ENCODE measurements at regions not wholly inside any gene's neighbourhood (a gene's known extent, or its start where the extent isn't known, plus 50 kb on each side); places are given as distances from the start of the nearest gene placed in this dataset.

GRCh38 chr2:195606179-195606578, 50.8 kb upstream of the SLC39A10 start:
- FAIRE-seq (no peak), DNase-seq (ENCODE audit: low spot score in 2 of 2) (no peak)

DNA sequence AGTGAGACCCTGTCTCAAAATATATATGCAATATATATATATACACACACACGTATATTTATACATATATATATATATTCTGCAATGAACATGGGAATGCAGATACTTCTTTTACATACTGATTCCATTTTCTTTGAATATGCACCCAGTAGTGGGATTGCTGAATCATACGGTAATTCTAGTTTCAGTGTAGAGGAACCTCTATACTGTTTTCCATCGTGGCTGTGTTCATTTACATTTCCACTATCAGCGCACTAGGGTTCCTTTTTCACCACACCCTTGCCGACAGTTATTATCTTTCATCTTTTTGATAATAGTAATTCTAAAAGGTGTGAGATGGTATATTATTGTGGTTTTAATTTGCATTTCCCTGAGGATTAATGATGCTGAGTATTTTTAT, 52.3 kb upstream of the SLC39A10 start:
- FAIRE-seq = no peak

DNA sequence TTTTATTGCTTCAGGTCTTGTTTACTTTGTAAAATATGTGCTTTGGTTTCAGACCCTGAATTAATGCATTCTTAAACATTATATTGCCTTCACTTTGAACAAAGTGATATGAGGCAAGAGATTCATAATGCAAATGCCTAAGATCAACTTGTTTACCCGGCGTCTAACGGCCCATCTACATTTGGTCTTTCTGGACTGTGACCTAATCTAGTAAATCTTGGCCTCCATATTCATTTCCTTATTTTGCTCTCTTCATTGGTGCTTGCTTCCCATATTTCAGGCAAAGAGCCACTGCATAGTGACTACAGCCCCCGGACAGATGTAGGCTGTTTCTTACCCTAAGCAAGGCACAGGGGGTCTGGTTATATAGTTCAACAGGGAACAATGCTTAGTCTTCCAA, 53.0 kb upstream of the SLC39A10 start:
- DNase-seq (ENCODE audit: low spot score in 2 of 2) (no peak), FAIRE-seq (no peak)

More for the DNA sequence above, 52.3 kb upstream of the SLC39A10 start:
- DNase-seq (ENCODE audit: low spot score in 2 of 2) = no peak

DNA sequence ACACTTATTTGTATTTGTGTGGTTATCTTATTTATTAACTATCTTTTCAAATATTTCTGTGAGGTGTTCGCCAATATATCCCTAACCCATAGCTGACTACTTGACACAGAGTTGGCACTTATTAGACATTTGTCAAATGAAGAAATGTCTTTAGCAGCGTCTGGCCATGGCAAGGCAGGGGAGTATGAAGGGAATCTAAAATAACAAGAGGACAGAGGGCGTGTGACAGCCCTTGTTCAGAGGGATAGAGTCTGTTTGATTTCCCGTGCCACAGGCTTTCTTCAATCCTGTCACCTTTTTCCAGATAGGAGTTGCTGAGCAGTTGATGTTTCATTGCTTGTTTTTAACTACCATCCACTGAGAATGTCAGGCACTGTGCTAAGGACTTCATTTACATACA, 53.6 kb upstream of the SLC39A10 start:
- FAIRE-seq (no peak), DNase-seq (ENCODE audit: low spot score in 2 of 2) (no peak)

GRCh38 chr2:195602687-195603086, 54.3 kb upstream of the SLC39A10 start:
- FAIRE-seq (no peak), DNase-seq (ENCODE audit: low spot score in 2 of 2) (no peak)

GRCh38 chr2:195601361-195601760, 55.7 kb upstream of the SLC39A10 start:
- FAIRE-seq (no peak), DNase-seq (ENCODE audit: low spot score in 2 of 2) (no peak)

- DNase-seq (ENCODE audit: low spot score in 2 of 2) = no peak
- no peak for FAIRE-seq
Observed at GRCh38 chr2:195600778-195601177, 56.2 kb upstream of the SLC39A10 start.

- FAIRE-seq (no peak), DNase-seq (ENCODE audit: low spot score in 2 of 2) (no peak)
Observed at GRCh38 chr2:195596840-195597239, 60.2 kb upstream of the SLC39A10 start.

- no peak for FAIRE-seq
- DNase-seq (ENCODE audit: low spot score in 2 of 2) = no peak
Observed at GRCh38 chr2:195595825-195596224, 61.2 kb upstream of the SLC39A10 start.

DNA sequence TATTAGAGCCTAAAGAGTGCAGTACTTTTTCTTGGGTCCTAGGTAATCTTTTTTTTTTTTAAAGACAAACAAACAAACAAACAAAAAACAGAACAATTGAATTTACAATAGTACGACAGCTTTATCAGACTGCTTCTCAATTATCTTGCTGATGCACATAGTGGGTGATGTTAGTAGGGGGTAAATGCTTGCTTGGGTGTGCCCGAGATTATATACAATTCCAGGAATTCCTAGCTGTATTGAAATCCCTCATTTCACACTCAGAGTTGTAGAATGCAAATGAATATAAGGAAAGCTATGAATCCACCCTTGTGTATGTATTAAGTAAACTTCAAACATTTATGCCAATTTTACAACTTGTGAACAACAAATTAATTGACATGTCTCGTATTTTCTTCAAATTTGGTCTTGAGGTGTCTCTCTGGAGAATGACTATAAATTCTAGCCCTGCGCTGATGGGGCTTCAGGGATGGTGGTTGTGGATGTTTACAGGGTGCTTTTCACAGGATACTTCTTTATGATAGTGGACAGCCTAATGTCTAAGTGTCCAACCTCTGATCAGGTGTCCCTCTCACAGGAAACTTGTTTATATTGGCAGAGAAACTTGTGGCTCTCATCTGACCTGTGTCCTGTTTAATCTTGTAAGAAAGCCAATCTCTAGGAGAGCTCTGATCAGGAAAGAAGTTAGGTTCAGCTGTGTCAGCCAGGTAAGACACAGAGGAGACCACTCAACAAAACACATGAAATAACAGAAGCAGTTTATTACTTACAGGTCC, 61.9 kb upstream of the SLC39A10 start:
- FAIRE-seq (no peak), DNase-seq (ENCODE audit: low spot score in 2 of 2) (no peak)

DNA sequence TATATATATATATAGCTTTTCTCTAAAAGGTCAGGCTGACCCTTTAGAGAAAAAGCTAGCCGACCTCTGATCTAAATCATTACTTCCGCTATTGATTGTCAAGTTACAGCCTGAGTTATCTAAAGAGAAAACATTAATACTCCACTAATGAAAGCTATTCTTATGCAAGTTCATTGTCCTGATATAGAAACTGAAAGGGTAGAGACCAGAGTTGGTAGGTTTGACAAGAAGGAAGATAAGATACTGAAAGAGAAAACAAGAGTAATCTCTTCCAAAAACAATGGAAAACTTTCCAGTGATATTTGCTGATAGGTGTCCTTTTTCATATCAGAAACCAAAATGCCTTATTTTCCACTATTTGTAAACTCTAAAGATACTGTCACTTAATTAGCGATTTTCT, 62.8 kb upstream of the SLC39A10 start:
- DNase-seq (ENCODE audit: low spot score in 2 of 2) (no peak), FAIRE-seq (no peak)

DNA sequence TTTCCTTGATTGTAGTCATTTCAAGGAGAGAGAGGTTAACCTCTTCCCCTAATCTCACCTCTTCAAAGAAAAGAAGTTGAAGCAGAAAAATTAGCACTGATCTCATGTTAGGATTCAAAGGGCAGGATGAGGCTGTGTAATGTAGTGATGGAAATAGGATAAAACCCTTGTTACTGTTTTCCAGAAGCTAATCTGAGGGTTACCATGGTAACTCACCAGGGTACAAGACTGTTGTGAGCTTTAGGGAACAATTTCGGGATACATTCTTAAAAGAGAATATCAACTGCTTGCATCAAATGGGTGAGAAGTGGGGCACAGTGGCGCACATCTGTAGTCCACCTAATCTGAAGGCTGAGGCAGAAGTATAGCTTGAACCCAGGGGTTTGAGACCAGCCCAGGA, 64.9 kb upstream of the SLC39A10 start:
- DNase-seq (ENCODE audit: low spot score in 2 of 2) (no peak), FAIRE-seq (no peak)

- no peak for DNase-seq (ENCODE audit: low spot score in 2 of 2)
- FAIRE-seq = no peak
Observed at GRCh38 chr2:195590861-195591205, 66.2 kb upstream of the SLC39A10 start.

DNA sequence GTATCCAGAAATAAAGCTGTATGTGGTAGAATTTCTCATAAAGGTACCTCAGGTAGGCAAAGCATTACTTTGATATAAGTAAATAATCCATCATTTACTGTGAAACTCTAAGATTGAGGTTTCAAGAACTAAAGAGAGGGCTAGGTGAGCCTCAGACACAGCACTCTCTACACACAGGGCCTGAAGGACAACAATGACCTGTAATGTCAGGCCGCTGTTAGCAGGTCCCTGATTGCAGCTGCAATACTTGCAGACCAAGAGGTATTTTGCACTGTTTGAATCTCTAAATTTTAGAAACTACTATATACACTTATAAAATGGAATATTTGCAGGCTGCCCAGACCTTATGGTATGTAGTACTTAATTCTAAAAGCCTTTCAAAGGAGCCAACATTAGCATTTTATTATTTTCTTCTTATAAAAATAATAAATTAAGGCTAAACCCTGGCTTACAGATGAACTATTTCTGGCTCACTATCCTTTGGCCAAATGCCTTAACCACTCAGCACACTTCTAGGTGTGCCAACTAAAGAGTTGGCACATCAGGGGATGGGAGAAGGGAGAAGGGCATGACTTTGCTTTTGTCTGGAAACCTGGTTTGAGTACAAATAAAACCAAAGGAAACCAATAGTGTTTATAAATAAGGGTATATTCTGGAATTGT, 66.7 kb upstream of the SLC39A10 start:
- no peak for FAIRE-seq
- DNase-seq (ENCODE audit: low spot score in 2 of 2) = no peak

- FAIRE-seq = no peak
- DNase-seq (ENCODE audit: low spot score in 2 of 2) = no peak
Observed at GRCh38 chr2:195587966-195588365, 69.1 kb upstream of the SLC39A10 start.

DNA sequence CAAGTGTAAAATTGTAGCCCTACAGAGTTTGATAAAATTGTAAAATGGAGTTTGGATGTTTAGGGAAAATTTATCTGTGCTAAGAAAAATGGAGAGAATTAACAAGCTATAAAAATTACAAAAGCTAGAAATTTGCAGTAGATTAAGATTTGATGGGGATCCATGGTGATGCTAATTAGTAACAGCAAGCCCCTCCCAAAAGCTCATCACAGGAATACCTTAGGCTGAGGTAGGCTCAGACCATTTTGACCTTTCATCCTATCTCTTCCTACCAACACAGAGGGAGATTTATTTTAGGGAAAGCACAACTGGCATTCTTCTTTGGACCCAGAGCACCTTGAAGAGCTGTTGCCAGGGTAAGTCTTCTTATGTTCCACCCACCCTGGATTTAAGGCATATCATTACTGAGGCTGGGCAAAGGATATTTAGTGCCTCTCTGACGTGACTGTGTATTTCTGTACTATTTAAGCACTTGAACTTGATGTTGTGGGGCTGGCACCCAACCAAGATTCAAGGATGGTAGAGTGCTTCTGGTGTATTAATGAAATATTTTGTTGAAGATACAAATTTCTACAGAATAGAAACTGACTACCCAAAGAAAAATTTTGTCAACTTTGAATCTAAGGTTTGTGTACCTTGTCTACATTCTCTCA, 70.8 kb upstream of the SLC39A10 start:
- no peak for FAIRE-seq
- no peak for DNase-seq (ENCODE audit: low spot score in 2 of 2)

DNA sequence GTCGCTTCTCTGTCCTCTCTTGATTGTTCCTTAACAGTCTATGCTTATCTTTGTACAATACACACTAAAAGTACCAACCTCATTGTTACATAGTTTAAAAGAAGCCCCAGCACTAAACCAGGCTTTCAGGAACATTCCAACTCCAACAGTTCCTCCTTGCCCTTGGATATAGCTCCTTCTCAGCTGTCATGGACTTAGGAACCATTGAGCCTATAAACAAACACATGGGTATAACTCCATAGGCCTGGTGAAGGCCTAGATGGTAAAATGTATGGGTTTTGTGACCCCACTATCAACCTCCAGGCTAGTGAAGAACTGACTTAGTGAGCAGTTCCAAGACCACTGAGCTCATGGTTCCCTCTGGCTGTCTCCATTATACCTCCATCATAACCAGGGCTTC, 74.8 kb upstream of the SLC39A10 start:
- FAIRE-seq (no peak), DNase-seq (ENCODE audit: low spot score in 2 of 2) (no peak)

- DNase-seq (ENCODE audit: low spot score in 2 of 2) = no peak
- FAIRE-seq = no peak
Observed at GRCh38 chr2:195579776-195580555, 77.1 kb upstream of the SLC39A10 start.

DNA sequence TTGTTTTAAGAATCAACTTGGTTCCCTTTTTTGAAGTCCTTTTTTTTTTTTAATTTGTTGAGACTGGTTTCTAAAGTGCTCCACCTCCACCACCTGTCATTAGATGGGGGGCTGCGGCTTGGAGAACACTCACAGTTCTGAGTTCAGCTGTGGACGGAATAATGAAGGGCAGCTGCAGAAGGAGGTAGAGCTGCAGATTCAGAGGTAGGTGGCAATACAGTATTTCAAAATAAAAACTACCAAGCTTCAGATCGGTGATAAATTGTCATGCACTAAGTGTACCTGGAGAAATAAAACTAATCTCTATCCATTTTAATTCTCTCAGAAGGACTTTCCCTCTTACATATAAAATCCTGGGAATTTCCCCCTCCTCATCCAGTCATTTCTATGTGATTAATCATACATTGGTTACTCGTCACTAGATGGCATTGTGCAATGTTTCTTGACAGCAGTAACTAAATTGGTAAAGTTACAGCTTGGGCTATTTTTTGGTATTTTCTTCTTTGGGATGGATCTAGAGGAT, 81.1 kb upstream of the SLC39A10 start:
- FAIRE-seq (peak; percentile 33), DNase-seq (ENCODE audit: low spot score in 2 of 2) (peak in 1 of 2 donors; percentile 40)

- FAIRE-seq = no peak
- DNase-seq (ENCODE audit: low spot score in 2 of 2) = no peak
Observed at GRCh38 chr2:195575016-195575415, 82.0 kb upstream of the SLC39A10 start.

- DNase-seq (ENCODE audit: low spot score in 2 of 2) = no peak
- FAIRE-seq = no peak
Observed at GRCh38 chr2:195574312-195574711, 82.7 kb upstream of the SLC39A10 start.
